ENCODE measurements at regions not wholly inside any gene's neighbourhood (a gene's known extent, or its start where the extent isn't known, plus 50 kb on each side); places are given as distances from the start of the nearest gene placed in this dataset.

- TF ChIP-seq POLR2A (IDR thresholded peaks at IDR 0.05) (no peak), CTCF (IDR thresholded peaks at IDR 0.05) (no peak)
Observed at GRCh38 chr1:99180915-99181314, 83.4 kb upstream of the PLPPR4 start.

All from Peyer's patch (tissue), 4 donors.